MM.1S (cell line): ENCODE measurements at regions not wholly inside any gene's neighbourhood (a gene's known extent, or its start where the extent isn't known, plus 50 kb on each side); places are given as distances from the start of the nearest gene placed in this dataset.

Experiments used
- CTCF ChIP-seq: fragments of 300-600 bp; sonication (generic); IDR thresholded peaks from 2 replicates; pipeline ENCODE4 v1.5.1; 2016; ENCODE audit warnings: antibody characterized with exemption, low read length, mixed read lengths
- EZH2 ChIP-seq: fragments of 300-600 bp; sonication (generic); optimal IDR thresholded peaks from 2 replicates; pipeline ENCODE3; 2017; ENCODE audit warnings: low read depth, mild to moderate bottlenecking, antibody characterized with exemption, low read length, mixed read lengths

- TF ChIP-seq CTCF (no peak), EZH2 (no peak)
These were observed 431.6 kb upstream of the FSHR start for GRCh38 chr2:49585921-49586320.
